ENCODE measurements at regions not wholly inside any gene's neighbourhood (a gene's known extent, or its start where the extent isn't known, plus 50 kb on each side); places are given as distances from the start of the nearest gene placed in this dataset.

DNA sequence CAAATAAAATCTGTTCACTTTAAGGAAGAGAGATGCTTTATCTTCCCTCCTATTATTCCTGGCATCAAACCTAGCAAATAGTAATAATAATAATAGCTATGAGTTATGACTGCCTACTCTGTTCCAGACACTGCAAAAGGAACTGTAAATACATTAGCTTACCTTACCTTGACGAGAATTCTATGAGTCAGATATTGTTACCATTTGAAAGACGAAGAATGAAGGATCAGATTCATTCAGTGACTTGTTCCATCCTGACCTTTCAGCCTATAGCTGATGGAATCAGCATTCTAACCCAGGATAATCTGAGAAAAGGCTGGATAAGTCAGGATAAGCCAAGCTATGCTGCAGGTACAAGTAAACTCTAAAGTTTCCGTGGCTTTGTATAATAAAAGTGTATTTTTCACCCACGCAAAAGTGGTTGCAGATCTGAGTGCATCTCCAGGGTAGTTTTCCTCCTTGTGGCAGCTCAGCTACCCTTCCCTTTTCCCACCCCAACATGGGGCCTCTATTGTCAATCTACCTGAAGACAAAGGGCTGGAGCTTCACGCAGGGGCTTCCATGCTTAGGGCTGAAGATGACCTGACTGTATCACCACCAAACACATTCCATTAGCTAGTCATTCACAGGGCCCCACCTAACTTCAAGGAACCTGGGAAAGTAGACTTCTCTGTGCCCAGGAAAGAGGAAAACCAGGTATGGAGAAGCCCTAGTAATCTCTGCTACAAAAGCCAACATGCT is 57.2 kb upstream of the CCND2 start:
- TF ChIP-seq, protein P1, sequence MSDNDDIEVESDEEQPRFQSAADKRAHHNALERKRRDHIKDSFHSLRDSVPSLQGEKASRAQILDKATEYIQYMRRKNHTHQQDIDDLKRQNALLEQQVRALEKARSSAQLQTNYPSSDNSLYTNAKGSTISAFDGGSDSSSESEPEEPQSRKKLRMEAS (IDR thresholded peaks at IDR 0.05): no peak
- TF ChIP-seq NFIC (IDR thresholded peaks at IDR 0.05) (no peak), TEAD4 (IDR thresholded peaks at IDR 0.05) (no peak), ZBTB7A (IDR thresholded peaks at IDR 0.05; ENCODE audit: low read depth) (no peak), EP300 (IDR thresholded peaks at IDR 0.05; ENCODE audit: borderline replicate concordance) (no peak), EGR1 (IDR thresholded peaks at IDR 0.05) (no peak), USF1 (IDR thresholded peaks at IDR 0.05) (no peak), CEBPB (IDR thresholded peaks at IDR 0.05) (no peak), REST (IDR thresholded peaks at IDR 0.05; ENCODE audit: low read depth) (no peak), TCF12 (IDR thresholded peaks at IDR 0.05; ENCODE audit: low read depth) (no peak), FOXM1 (IDR thresholded peaks at IDR 0.05; ENCODE audit: borderline replicate concordance, low read depth) (no peak), RAD21 (IDR thresholded peaks at IDR 0.05; ENCODE audit: low read depth) (no peak), YY1 (IDR thresholded peaks at IDR 0.05; ENCODE audit: low read depth) (no peak), CREB1 (IDR thresholded peaks at IDR 0.05; ENCODE audit: low read depth) (no peak), TAF1 (IDR thresholded peaks at IDR 0.05; ENCODE audit: low read depth) (no peak)

DNA sequence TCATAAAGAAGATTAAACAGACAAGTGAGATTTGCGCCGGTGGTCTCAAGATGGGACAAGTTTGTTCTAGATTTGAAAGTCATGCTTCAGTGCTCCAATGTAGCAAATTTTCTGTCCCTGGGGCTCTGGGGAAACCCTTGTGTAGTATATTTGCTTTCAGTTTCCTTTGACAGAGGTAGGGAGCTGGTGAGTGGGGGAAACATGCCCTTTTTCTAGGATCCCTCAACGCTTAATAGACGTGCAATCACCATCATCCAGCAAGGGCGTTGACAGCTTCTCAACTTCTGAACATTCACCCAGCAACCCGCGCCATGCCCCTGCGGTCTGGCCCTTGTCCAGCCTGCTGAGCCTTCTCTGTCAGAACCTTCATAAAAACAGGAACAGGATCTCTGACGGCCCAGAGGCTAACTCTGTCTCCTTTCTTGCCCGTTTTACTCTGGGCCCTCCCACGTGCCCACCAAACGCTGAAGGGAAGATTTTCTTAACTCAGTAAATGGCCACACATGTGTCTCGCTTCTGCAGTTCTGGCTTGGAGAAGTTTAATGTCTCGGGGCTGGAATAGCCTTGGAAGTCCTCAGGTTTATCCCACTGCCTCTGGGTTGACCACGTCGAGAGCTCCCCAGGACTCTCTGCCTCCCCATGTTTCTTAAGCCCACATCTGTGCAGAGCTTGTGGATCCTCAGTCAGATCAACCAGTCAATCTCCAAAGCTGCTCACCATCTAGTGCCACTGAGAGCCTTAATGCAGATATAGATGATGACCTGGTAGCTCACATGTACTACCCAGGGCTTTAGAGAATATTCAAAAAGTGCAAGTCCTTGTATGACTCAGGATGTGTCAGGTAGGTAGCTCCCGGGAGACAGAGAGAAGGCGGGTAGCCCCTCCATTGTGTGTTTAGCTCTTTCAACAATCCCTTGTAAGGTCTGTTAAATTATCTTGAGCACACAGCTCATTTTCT is 58.1 kb upstream of the CCND2 start:
- TF ChIP-seq NFIC (IDR thresholded peaks at IDR 0.05) (no peak), RAD21 (IDR thresholded peaks at IDR 0.05; ENCODE audit: low read depth) (no peak), FOXM1 (IDR thresholded peaks at IDR 0.05; ENCODE audit: borderline replicate concordance, low read depth) (no peak), TAF1 (IDR thresholded peaks at IDR 0.05; ENCODE audit: low read depth) (no peak), CEBPB (IDR thresholded peaks at IDR 0.05) (no peak), EP300 (IDR thresholded peaks at IDR 0.05; ENCODE audit: borderline replicate concordance) (no peak), REST (IDR thresholded peaks at IDR 0.05; ENCODE audit: low read depth) (no peak), TEAD4 (IDR thresholded peaks at IDR 0.05) (no peak), TCF12 (IDR thresholded peaks at IDR 0.05; ENCODE audit: low read depth) (no peak)
- TF ChIP-seq, protein P1 (IDR thresholded peaks at IDR 0.05): no peak

DNA sequence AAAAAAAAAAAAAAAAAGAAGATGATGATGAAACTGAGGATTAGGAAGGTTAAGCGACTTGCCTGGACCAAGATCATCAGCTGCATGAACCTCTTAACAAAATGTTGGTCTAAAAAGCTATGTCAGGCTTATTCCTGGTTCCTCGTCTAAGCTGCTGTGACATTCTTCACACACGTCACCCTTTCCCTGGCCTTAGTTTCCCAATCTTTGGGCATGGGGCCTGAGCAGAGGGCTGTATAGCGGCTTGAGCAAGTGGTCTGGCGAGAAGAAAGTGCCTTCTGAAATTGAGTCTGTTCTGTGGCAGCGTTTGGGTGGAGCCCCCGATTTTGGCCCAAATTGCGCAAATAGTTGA is 58.7 kb upstream of the CCND2 start:
- no peak for TF ChIP-seq FOXM1 (IDR thresholded peaks at IDR 0.05; ENCODE audit: borderline replicate concordance, low read depth)
- TF ChIP-seq NFIC (IDR thresholded peaks at IDR 0.05): no peak
- TF ChIP-seq USF1 (IDR thresholded peaks at IDR 0.05): no peak
- TF ChIP-seq, protein P1 (IDR thresholded peaks at IDR 0.05): no peak
- TF ChIP-seq RAD21 (IDR thresholded peaks at IDR 0.05; ENCODE audit: low read depth): no peak
- TF ChIP-seq ZBTB7A (IDR thresholded peaks at IDR 0.05; ENCODE audit: low read depth): no peak
- no peak for TF ChIP-seq TAF1 (IDR thresholded peaks at IDR 0.05; ENCODE audit: low read depth)
- TF ChIP-seq EP300 (IDR thresholded peaks at IDR 0.05; ENCODE audit: borderline replicate concordance): no peak
- no peak for TF ChIP-seq TEAD4 (IDR thresholded peaks at IDR 0.05)
- no peak for TF ChIP-seq CREB1 (IDR thresholded peaks at IDR 0.05; ENCODE audit: low read depth)
- TF ChIP-seq CEBPB (IDR thresholded peaks at IDR 0.05): no peak
- no peak for TF ChIP-seq YY1 (IDR thresholded peaks at IDR 0.05; ENCODE audit: low read depth)
- TF ChIP-seq TCF12 (IDR thresholded peaks at IDR 0.05; ENCODE audit: low read depth): no peak
- TF ChIP-seq REST (IDR thresholded peaks at IDR 0.05; ENCODE audit: low read depth): no peak
- no peak for TF ChIP-seq EGR1 (IDR thresholded peaks at IDR 0.05)
